T-cell (primary cell): ENCODE measurements at regions not wholly inside any gene's neighbourhood (a gene's known extent, or its start where the extent isn't known, plus 50 kb on each side); places are given as distances from the start of the nearest gene placed in this dataset.

Experiments used
- ATAC-seq, 4 experiments: fragments of 200-7000 bp in 3 of 4; fragments of 150-1000 bp in 1 of 4; cut with Tn5 transposase; replicated peaks in 1 of 4; 1 replicate in 3 of 4; 2 replicates in 1 of 4; pipeline ENCODE4 v1.10.0; 2021; ENCODE audit warnings: moderate library complexity in 3 of 4, mild to moderate bottlenecking in 2 of 4, moderate number of reproducible peaks in 1 of 4
- CTCF ChIA-PET, 2 donors: fragments of 300-600 bp; sonication (Branson Sonifier 250); formaldehyde crosslinking; loops; one replicate each; lab custom pipeline; 2022; ENCODE audit warnings: antibody characterized with exemption in 2 of 2; lab: Charles Lee
- POLR2A ChIA-PET, 2 donors: fragments of 300-600 bp; sonication (Branson Sonifier 250); formaldehyde crosslinking; loops; one replicate each; lab custom pipeline; 2022; ENCODE audit warnings: antibody characterized with exemption in 2 of 2; lab: Charles Lee
- DNase-seq, 35 experiments: peaks; one replicate each; pipeline versions ENCODE4 v3.0.0 to v3.0.0-alpha.2; 2013 to 2023
- H3K27ac ChIP-seq: one replicate; pipeline ENCODE4 v1.5.1; 2013; ENCODE audit warnings: low read length
- H3K27me3 ChIP-seq, 2 experiments: replicated peaks in 1 of 2; 1 replicate in 1 of 2; 2 replicates in 1 of 2; pipeline versions ENCODE4 v1.6.1 to v1.7.0; 2013; ENCODE audit warnings: low read length in 1 of 2, mixed read lengths in 1 of 2; ENCODE audit not compliant: control insufficient read depth in 2 of 2, insufficient read depth in 2 of 2; ENCODE audit errors: extremely low read depth in 1 of 2
- H3K36me3 ChIP-seq, 2 donors: 1 replicate in 1 of 2; 2 replicates in 1 of 2; pipeline versions ENCODE4 v1.6.1 to v1.7.0; 2013; ENCODE audit warnings: low read length in 1 of 2; ENCODE audit not compliant: control insufficient read depth in 2 of 2, insufficient read depth in 1 of 2; ENCODE audit errors: extremely low read depth in 1 of 2
- H3K4me1 ChIP-seq, 2 experiments: 1 replicate in 1 of 2; 2 replicates in 1 of 2; pipeline versions ENCODE4 v1.6.1 to v1.7.0; 2013; ENCODE audit warnings: low read length in 2 of 2, mixed read lengths in 1 of 2; ENCODE audit not compliant: insufficient read depth in 2 of 2, control insufficient read depth in 1 of 2; ENCODE audit errors: extremely low read depth in 1 of 2
- H3K4me3 ChIP-seq, 2 donors: 1 replicate in 1 of 2; 2 replicates in 1 of 2; pipeline versions ENCODE4 v1.5.1 to v1.7.0; 2013; ENCODE audit warnings: mild to moderate bottlenecking in 2 of 2, low read length in 1 of 2, moderate library complexity in 1 of 2; ENCODE audit not compliant: control insufficient read depth in 1 of 2; ENCODE audit errors: extremely low read depth in 1 of 2
- H3K9me3 ChIP-seq: 2 replicates; pipeline ENCODE4 v1.7.0; 2013
- H3K27ac Mint-ChIP-seq, 2 donors: one replicate each; pipeline ENCODE4 v1.8.0; 2020 to 2021; ENCODE audit warnings: mild to moderate bottlenecking in 2 of 2, mixed read lengths in 2 of 2
- H3K27me3 Mint-ChIP-seq, 2 donors: one replicate each; pipeline ENCODE4 v1.8.0; 2021 to 2022; ENCODE audit warnings: mixed read lengths in 2 of 2
- H3K36me3 Mint-ChIP-seq: one replicate; pipeline ENCODE4 v1.8.0; 2021; ENCODE audit warnings: mixed read lengths
- H3K4me1 Mint-ChIP-seq, 3 donors: one replicate each; pipeline ENCODE4 v1.8.0; 2020 to 2022; ENCODE audit warnings: mixed read lengths in 3 of 3, mild to moderate bottlenecking in 1 of 3
- H3K4me3 Mint-ChIP-seq, 3 donors: one replicate each; pipeline ENCODE4 v1.8.0; 2020 to 2022; ENCODE audit warnings: mild to moderate bottlenecking in 3 of 3, mixed read lengths in 3 of 3, moderate library complexity in 3 of 3
- H3K9me3 Mint-ChIP-seq, 3 donors: one replicate each; pipeline ENCODE4 v1.8.0; 2020 to 2022; ENCODE audit warnings: mixed read lengths in 3 of 3
- WGBS: methylation state at CpG from one replicate; pipeline ENCODE4 v1.1.5; 2013; ENCODE audit warnings: missing lambda C conversion rate; ENCODE audit not compliant: insufficient coverage; 5-methylcytosine and 5-hydroxymethylcytosine counted together

GRCh38 chr3:170731281-170731680 is 138.7 kb downstream of the RPL22L1 start:
- H3K4me1 Mint-ChIP-seq, result no peaks in the 10 kb centered on the region
- ChIA-PET POLR2A (interaction anchor here in 1 of 2 donors (0.6 kb wide), 1 partner anchor 874 kb away, joined by 3 read pairs; no protein-coding TSS in a partner anchor), CTCF (no interaction called here)
- no peaks in the 10 kb centered on the region for H3K27me3 ChIP-seq
- H3K4me3 Mint-ChIP-seq, result no peak overlapping the region
- no peak for ATAC-seq
- H3K4me3 ChIP-seq, result no peak overlapping the region
- no peaks in the 10 kb centered on the region for H3K4me1 ChIP-seq
- H3K27ac ChIP-seq, result no peak overlapping the region
- H3K36me3 ChIP-seq, result no peaks in the 10 kb centered on the region
- no peaks in the 10 kb centered on the region for H3K9me3 ChIP-seq
- no peak overlapping the region for H3K27ac Mint-ChIP-seq
- H3K36me3 Mint-ChIP-seq, result no peaks in the 10 kb centered on the region
- no peaks in the 10 kb centered on the region for H3K9me3 Mint-ChIP-seq
- no peak for DNase-seq
- H3K27me3 Mint-ChIP-seq, result peaks cover 11 to 31% of the 10 kb centered on the region in 2 donors

DNA sequence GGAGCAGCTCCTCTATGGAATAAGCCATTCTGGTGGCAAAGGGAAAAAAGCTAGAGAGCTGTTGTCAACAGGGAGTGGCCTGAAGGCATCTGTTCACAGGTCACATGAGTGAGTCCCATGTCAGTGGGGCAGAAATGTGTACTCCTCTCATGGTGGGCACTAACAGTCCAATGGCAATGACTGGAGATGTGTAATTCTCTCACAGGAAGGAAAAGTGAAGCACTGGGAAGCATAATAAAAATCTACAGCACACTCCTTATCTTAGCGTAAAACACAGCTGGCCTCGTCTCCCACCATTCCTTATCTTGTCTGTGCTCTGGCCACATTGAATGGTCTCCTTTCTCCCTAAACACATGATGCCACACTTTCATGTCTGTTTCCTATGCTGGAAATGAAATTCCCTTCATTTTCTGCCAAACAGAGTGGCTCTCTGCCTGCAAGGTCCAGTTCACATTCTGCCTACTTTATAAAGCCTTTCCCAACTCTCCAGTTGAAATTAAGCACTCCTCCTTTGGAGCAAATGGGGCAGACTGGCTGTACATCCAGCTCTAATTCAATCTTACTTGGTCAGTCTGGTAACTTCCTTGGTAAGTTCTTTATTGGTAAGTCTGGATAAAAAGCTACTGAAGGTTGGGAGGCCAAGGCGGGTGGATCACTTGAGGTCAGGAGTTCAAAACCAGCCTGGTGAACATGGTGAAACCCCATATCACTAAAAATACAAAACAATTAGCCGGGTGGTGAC is 139.8 kb downstream of the RPL22L1 start:
- 94% methylated on average over 2 of the region's 4 CpGs for WGBS
- H3K36me3 ChIP-seq, result no peaks in the 10 kb centered on the region
- Mint-ChIP-seq H3K4me1 (no peaks in the 10 kb centered on the region), H3K4me3 (no peak overlapping the region), H3K9me3 (no peaks in the 10 kb centered on the region), H3K36me3 (no peaks in the 10 kb centered on the region), H3K27me3 (peaks cover 9 to 27% of the 10 kb centered on the region in 2 donors), H3K27ac (no peak overlapping the region)
- H3K27ac ChIP-seq, result no peak overlapping the region
- no peak for DNase-seq
- H3K4me3 ChIP-seq, result no peak overlapping the region
- no peaks in the 10 kb centered on the region for H3K9me3 ChIP-seq
- POLR2A ChIA-PET, result interaction anchor here (0.7 kb wide), 2 partner anchors 21 to 40 kb away, joined by 3 to 7 read pairs; no protein-coding TSS in a partner anchor
- no peaks in the 10 kb centered on the region for H3K4me1 ChIP-seq
- no peaks in the 10 kb centered on the region for H3K27me3 ChIP-seq
- CTCF ChIA-PET, result no interaction called here
- no peak for ATAC-seq

- H3K27ac Mint-ChIP-seq, result no peak overlapping the region
- H3K4me1 Mint-ChIP-seq, result no peaks in the 10 kb centered on the region
- H3K27me3 Mint-ChIP-seq, result peaks cover 0 to 17% of the 10 kb centered on the region in 2 donors
- POLR2A ChIA-PET, result interaction anchor here in 1 of 2 donors (0.5 kb wide), 1 partner anchor 734 kb away, joined by 3 read pairs; no protein-coding TSS in a partner anchor
- H3K4me1 ChIP-seq, result no peaks in the 10 kb centered on the region
- 86% methylated on average over 1 of the region's 3 CpGs for WGBS
- H3K9me3 Mint-ChIP-seq, result no peaks in the 10 kb centered on the region
- no peak overlapping the region for H3K27ac ChIP-seq
- H3K4me3 Mint-ChIP-seq, result no peak overlapping the region
- no peak for DNase-seq
- H3K27me3 ChIP-seq, result no peaks in the 10 kb centered on the region
- H3K36me3 Mint-ChIP-seq, result no peaks in the 10 kb centered on the region
- CTCF ChIA-PET, result interaction anchor here in 1 of 2 donors (0.6 kb wide), 1 partner anchor 24 kb away, joined by 3 read pairs; no protein-coding TSS in a partner anchor
- no peaks in the 10 kb centered on the region for H3K9me3 ChIP-seq
- H3K36me3 ChIP-seq, result no peaks in the 10 kb centered on the region
- no peak for ATAC-seq
- H3K4me3 ChIP-seq, result no peak overlapping the region
These were observed 141.8 kb downstream of the RPL22L1 start for GRCh38 chr3:170728181-170728580.

DNA sequence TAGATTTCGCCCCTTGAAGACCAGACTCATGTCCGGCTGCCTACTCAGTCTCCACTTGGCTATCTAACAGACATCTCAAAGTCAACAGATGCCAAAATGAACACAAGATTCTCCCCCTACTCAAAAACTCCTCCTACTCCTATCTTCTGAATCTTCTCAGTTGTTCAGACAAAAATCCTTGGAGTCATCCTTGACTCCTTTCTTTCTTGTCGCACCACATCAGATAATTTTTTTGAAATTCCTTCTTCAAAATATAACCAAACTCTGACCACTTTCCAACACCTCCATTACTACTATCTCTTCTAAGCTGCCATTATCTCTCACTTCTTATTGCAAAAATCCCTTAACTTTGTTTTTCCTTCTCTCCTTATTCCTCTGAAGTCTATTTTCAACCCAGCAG is 141.9 kb upstream of the SLC7A14 start:
- Histone ChIP-seq H3K27ac (no peak overlapping the region), H3K9me3 (no peaks in the 10 kb centered on the region), H3K4me1 (no peaks in the 10 kb centered on the region), H3K36me3 (no peaks in the 10 kb centered on the region), H3K27me3 (no peaks in the 10 kb centered on the region), H3K4me3 (no peak overlapping the region)
- H3K4me1 Mint-ChIP-seq, result no peaks in the 10 kb centered on the region
- CTCF ChIA-PET, result no interaction called here
- POLR2A ChIA-PET, result interaction anchor here in 1 of 2 donors (0.5 kb wide), 1 partner anchor 734 kb away, joined by 3 read pairs; no protein-coding TSS in a partner anchor
- ATAC-seq (no peak), DNase-seq (no peak)
- 89% methylated on average over 3 of the region's 3 CpGs for whole genome bisulfite sequencing
- H3K27me3 Mint-ChIP-seq, result peaks cover 0 to 17% of the 10 kb centered on the region in 2 donors
- no peaks in the 10 kb centered on the region for H3K9me3 Mint-ChIP-seq
- no peaks in the 10 kb centered on the region for H3K36me3 Mint-ChIP-seq
- no peak overlapping the region for H3K27ac Mint-ChIP-seq
- H3K4me3 Mint-ChIP-seq, result no peak overlapping the region

GRCh38 chr3:170726976-170727661 is 141.2 kb upstream of the SLC7A14 start:
- Mint-ChIP-seq H3K27me3 (peaks cover 0 to 14% of the 10 kb centered on the region in 2 donors), H3K4me1 (no peaks in the 10 kb centered on the region), H3K9me3 (no peaks in the 10 kb centered on the region), H3K4me3 (no peak overlapping the region), H3K27ac (no peak overlapping the region), H3K36me3 (no peaks in the 10 kb centered on the region)
- CTCF ChIA-PET, result no interaction called here
- Histone ChIP-seq H3K27me3 (no peaks in the 10 kb centered on the region), H3K4me1 (no peaks in the 10 kb centered on the region), H3K9me3 (no peaks in the 10 kb centered on the region), H3K36me3 (no peaks in the 10 kb centered on the region), H3K27ac (no peak overlapping the region), H3K4me3 (no peak overlapping the region)
- no peak for DNase-seq
- POLR2A ChIA-PET, result no interaction called here
- ATAC-seq, result no peak
- WGBS, result 59% methylated on average over 2 of the region's 2 CpGs

DNA sequence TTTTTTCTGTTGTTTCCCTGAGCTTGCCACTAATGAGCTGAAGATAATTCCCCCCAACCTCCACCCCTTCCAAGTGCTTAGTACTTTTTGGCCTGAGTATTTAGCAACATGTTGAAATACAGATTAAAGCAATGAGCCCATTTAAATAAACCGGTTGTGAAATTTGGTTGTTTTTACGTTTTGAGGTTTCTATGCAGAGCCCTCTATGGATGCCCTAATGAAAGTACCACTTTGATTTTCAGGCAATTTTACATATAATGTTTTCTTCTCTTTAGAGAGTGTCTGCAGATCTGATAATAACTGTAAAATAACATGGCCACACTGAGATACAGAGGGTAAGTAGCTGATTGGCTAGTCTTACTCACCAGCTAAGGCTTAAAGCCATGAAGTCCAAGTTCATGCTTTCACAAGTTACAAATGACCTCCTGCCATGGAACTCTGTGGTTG is 139.4 kb upstream of the SLC7A14 start:
- Mint-ChIP-seq H3K27ac (no peak overlapping the region), H3K36me3 (no peaks in the 10 kb centered on the region), H3K4me3 (no peak overlapping the region), H3K9me3 (no peaks in the 10 kb centered on the region), H3K4me1 (no peaks in the 10 kb centered on the region), H3K27me3 (peaks cover 2 to 10% of the 10 kb centered on the region in 2 donors)
- Histone ChIP-seq H3K9me3 (no peaks in the 10 kb centered on the region), H3K27me3 (no peaks in the 10 kb centered on the region), H3K27ac (no peak overlapping the region), H3K4me3 (no peak overlapping the region), H3K4me1 (no peaks in the 10 kb centered on the region), H3K36me3 (no peaks in the 10 kb centered on the region)
- DNase-seq (no peak), ATAC-seq (no peak)
- no CpG with 5 or more reads among the region's 2 CpGs for WGBS
- ChIA-PET CTCF (no interaction called here), POLR2A (no interaction called here)
